ENCODE measurements at regions not wholly inside any gene's neighbourhood (a gene's known extent, or its start where the extent isn't known, plus 50 kb on each side); places are given as distances from the start of the nearest gene placed in this dataset.

DNA sequence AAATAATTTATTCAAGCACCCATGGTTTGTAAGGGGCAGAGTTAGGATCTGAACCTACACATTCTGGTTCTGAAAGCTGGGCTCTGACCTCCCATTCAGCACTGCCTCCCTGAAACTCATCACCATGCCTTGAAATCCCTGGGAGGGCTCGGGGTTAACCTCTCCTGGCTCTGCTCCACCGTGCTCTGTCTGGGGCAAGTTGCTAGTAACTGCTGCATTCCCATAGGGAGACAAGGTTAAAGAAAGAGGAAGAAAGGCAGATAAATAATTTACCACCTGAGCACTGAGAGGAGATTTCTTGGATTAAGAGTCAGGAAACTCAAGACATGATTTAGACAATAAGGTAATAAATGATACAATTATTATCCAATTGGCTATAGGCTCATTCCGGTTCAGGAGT lies 199.3 kb downstream of the KIF18A start:
- no peaks in the 10 kb centered on the region for H3K27me3 ChIP-seq (ENCODE audit: control insufficient read depth, insufficient read depth, low read length)
- intact Hi-C loops (cut with micrococcal nuclease; ENCODE audit: unreplicated experiment) (no loop called here), in situ Hi-C loops (cut with HindIII; ENCODE audit: low pct_unique_long_range_greater_than_20kb, low sequenced_read_pairs) (no loop called here)
- no peaks in the 10 kb centered on the region for H3K4me1 ChIP-seq (ENCODE audit: control insufficient read depth, insufficient read depth, low read length)
- TF ChIP-seq CTCF (IDR thresholded peaks at IDR 0.05) (no peak), REST (IDR thresholded peaks at IDR 0.05; ENCODE audit: insufficient read depth in 1 of 2, low read depth in 2 of 2, low read length in 1 of 2) (no peak), POLR2AphosphoS5 (IDR thresholded peaks at IDR 0.05; ENCODE audit: low read depth, low read length) (no peak), TCF7L2 (IDR thresholded peaks at IDR 0.05; ENCODE audit: low read depth, low read length) (no peak), SIN3A (IDR thresholded peaks at IDR 0.05; ENCODE audit: borderline replicate concordance, insufficient read depth, low read depth, low read length) (no peak)
- no peak for DNase-seq (ENCODE audit: low read depth, low spot score)
- no TSS peak for BruUV-seq (replicated peaks)
- no peak overlapping the region for H3K4me3 ChIP-seq (ENCODE audit: low read depth in 2 of 2, low read length in 2 of 2)
- no peak for ATAC-seq
- no peak overlapping the region for H3K27ac ChIP-seq (ENCODE audit: low read length)
- H3K36me3 ChIP-seq (ENCODE audit: control insufficient read depth, insufficient read depth, low read length): no peaks in the 10 kb centered on the region
- no peaks in the 10 kb centered on the region for H3K9me3 ChIP-seq (ENCODE audit: control insufficient read depth, insufficient read depth, low read depth, low read length)
- ChIA-PET POLR2A (no interaction called here), CTCF (no interaction called here)

DNA sequence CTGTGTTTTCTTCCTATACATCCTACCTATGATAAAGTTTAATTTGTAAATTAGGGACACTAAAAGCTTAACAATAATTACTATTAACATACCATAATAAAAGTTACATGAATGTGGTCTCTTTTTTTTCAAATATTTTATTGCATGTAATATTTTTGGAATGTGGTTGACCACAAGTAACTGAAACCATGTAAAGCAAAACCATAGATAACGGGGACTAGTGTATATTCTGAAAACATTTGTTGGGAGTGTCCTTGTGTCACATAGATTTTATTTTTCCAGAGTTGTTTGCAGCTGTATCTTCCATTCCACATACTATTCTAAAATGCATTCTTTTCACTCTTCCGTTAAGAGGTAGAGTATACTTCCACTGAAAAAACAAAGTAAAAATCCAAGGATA lies 200.4 kb downstream of the KIF18A start:
- ATAC-seq (no peak), DNase-seq (ENCODE audit: low read depth, low spot score) (no peak)
- in situ Hi-C loops (cut with HindIII; ENCODE audit: low pct_unique_long_range_greater_than_20kb, low sequenced_read_pairs) (no loop called here), intact Hi-C loops (cut with micrococcal nuclease; ENCODE audit: unreplicated experiment) (no loop called here)
- ChIA-PET POLR2A (no interaction called here), CTCF (no interaction called here)
- no peak for TF ChIP-seq POLR2AphosphoS5 (IDR thresholded peaks at IDR 0.05; ENCODE audit: low read depth, low read length)
- no peak for TF ChIP-seq REST (IDR thresholded peaks at IDR 0.05; ENCODE audit: insufficient read depth in 1 of 2, low read depth in 2 of 2, low read length in 1 of 2)
- BruUV-seq (replicated peaks): no TSS peak
- H3K9me3 ChIP-seq (ENCODE audit: control insufficient read depth, insufficient read depth, low read depth, low read length): no peaks in the 10 kb centered on the region
- H3K4me3 ChIP-seq (ENCODE audit: low read depth in 2 of 2, low read length in 2 of 2): no peak overlapping the region
- H3K27me3 ChIP-seq (ENCODE audit: control insufficient read depth, insufficient read depth, low read length): no peaks in the 10 kb centered on the region
- no peak overlapping the region for H3K27ac ChIP-seq (ENCODE audit: low read length)
- H3K4me1 ChIP-seq (ENCODE audit: control insufficient read depth, insufficient read depth, low read length): no peaks in the 10 kb centered on the region
- no peaks in the 10 kb centered on the region for H3K36me3 ChIP-seq (ENCODE audit: control insufficient read depth, insufficient read depth, low read length)
